Activated naive CD8-positive, alpha-beta T cell (primary cell): ENCODE measurements at regions not wholly inside any gene's neighbourhood (a gene's known extent, or its start where the extent isn't known, plus 50 kb on each side); places are given as distances from the start of the nearest gene placed in this dataset.
"Not testable (repeated sequence)": the region's sequence is repeated elsewhere in the genome, so short reads cannot be mapped to it uniquely, and the experiment has no call there.

Source experiments
- H3K27ac Mint-ChIP-seq: one replicate; pipeline ENCODE4 v1.8.0; 2021; ENCODE audit warnings: mixed read lengths
- H3K27me3 Mint-ChIP-seq: one replicate; pipeline ENCODE4 v1.8.0; 2021; ENCODE audit warnings: mixed read lengths
- H3K36me3 Mint-ChIP-seq: one replicate; pipeline ENCODE4 v1.8.0; 2021; ENCODE audit warnings: mixed read lengths
- H3K4me1 Mint-ChIP-seq: one replicate; pipeline ENCODE4 v1.8.0; 2021; ENCODE audit warnings: low read depth, mixed read lengths
- H3K4me3 Mint-ChIP-seq: one replicate; pipeline ENCODE4 v1.8.0; 2021; ENCODE audit warnings: mild to moderate bottlenecking, mixed read lengths
- H3K9me3 Mint-ChIP-seq: one replicate; pipeline ENCODE4 v1.8.0; 2021; ENCODE audit warnings: low read depth, mixed read lengths

- no peaks in the 10 kb centered on the region for H3K9me3 Mint-ChIP-seq
- H3K27ac Mint-ChIP-seq: no peak overlapping the region
- no peak overlapping the region for H3K4me3 Mint-ChIP-seq
Observed at GRCh38 chr5:111836426-111836825, 79.4 kb upstream of the NREP start.

GRCh38 chr5:111834926-111835599, 78.1 kb upstream of the NREP start:
- no peaks in the 10 kb centered on the region for H3K36me3 Mint-ChIP-seq
- no peak overlapping the region for H3K27ac Mint-ChIP-seq
- no peaks in the 10 kb centered on the region for H3K9me3 Mint-ChIP-seq
- peaks cover 1% of the 10 kb centered on the region for H3K27me3 Mint-ChIP-seq
- no peak overlapping the region for H3K4me3 Mint-ChIP-seq
- H3K4me1 Mint-ChIP-seq: no peaks in the 10 kb centered on the region

More at GRCh38 chr5:111836426-111836825, 79.4 kb upstream of the NREP start:
- Mint-ChIP-seq H3K4me1 (no peaks in the 10 kb centered on the region), H3K36me3 (no peaks in the 10 kb centered on the region), H3K27me3 (peaks cover 1% of the 10 kb centered on the region)

GRCh38 chr5:111830333-111830732, 73.3 kb upstream of the NREP start:
- H3K27me3 Mint-ChIP-seq: no peaks in the 10 kb centered on the region
- no peaks in the 10 kb centered on the region for H3K4me1 Mint-ChIP-seq
- H3K4me3 Mint-ChIP-seq: no peak overlapping the region
- H3K27ac Mint-ChIP-seq: no peak overlapping the region
- H3K9me3 Mint-ChIP-seq: no peaks in the 10 kb centered on the region
- no peaks in the 10 kb centered on the region for H3K36me3 Mint-ChIP-seq

DNA sequence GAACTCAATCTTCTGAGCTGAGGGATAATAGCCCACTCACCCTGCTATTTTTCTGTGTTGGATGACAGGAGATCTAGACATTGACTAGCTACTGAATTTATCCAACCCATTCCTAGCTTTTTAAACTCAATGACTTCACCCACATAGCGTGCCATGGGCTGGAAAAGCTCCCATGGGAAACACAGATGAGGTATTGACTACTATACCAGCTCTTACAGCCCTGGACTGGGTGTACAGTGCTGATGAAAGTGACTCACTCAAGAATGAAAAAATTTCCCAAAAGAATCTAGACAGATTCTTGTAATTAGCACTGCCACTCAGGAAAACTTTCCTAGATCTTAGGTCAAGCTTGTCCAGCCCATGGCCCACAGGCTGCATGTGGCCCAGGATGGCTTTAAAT, 72.7 kb upstream of the NREP start:
- no peak overlapping the region for H3K27ac Mint-ChIP-seq
- no peaks in the 10 kb centered on the region for H3K27me3 Mint-ChIP-seq
- no peaks in the 10 kb centered on the region for H3K4me1 Mint-ChIP-seq
- H3K4me3 Mint-ChIP-seq: no peak overlapping the region
- H3K36me3 Mint-ChIP-seq: no peaks in the 10 kb centered on the region
- H3K9me3 Mint-ChIP-seq: no peaks in the 10 kb centered on the region

GRCh38 chr5:111826064-111826463, 69.1 kb upstream of the NREP start:
- no peaks in the 10 kb centered on the region for H3K27me3 Mint-ChIP-seq
- H3K36me3 Mint-ChIP-seq: no peaks in the 10 kb centered on the region
- no peak overlapping the region for H3K4me3 Mint-ChIP-seq
- no peaks in the 10 kb centered on the region for H3K9me3 Mint-ChIP-seq
- no peak overlapping the region for H3K27ac Mint-ChIP-seq
- H3K4me1 Mint-ChIP-seq: no peaks in the 10 kb centered on the region

- H3K4me1 Mint-ChIP-seq: no peaks in the 10 kb centered on the region
- no peak overlapping the region for H3K4me3 Mint-ChIP-seq
- H3K9me3 Mint-ChIP-seq: peaks cover 9% of the 10 kb centered on the region
- no peak overlapping the region for H3K27ac Mint-ChIP-seq
- no peaks in the 10 kb centered on the region for H3K36me3 Mint-ChIP-seq
- H3K27me3 Mint-ChIP-seq: no peaks in the 10 kb centered on the region
Observed at GRCh38 chr5:111820072-111820471, 63.1 kb upstream of the NREP start.

DNA sequence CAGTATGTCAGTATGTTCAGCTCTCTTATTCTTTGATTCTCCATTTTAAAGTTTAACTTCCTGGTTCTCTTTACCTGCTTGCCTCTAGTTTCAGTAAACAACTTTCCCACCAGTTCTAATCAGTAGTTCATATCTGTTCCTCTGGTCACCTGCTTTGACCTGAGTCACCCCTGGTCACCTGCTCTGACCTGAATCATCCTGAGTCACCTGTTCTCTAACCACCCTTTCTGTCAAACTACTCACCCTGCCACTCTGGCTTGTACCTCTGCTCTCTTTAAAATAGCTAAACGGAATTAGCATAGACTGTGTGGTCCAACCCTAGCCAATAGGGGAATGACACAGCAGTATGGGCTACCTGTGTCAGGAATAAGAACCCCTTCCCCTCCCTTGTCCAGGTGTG, 62.0 kb upstream of the NREP start:
- not testable (repeated sequence) for H3K27ac Mint-ChIP-seq, H3K4me1 Mint-ChIP-seq, H3K36me3 Mint-ChIP-seq, H3K4me3 Mint-ChIP-seq, H3K27me3 Mint-ChIP-seq, H3K9me3 Mint-ChIP-seq

GRCh38 chr5:111813537-111813936, 56.5 kb upstream of the NREP start:
- Mint-ChIP-seq H3K36me3 (no peaks in the 10 kb centered on the region), H3K4me3 (no peak overlapping the region), H3K4me1 (no peaks in the 10 kb centered on the region), H3K27me3 (peaks cover 3% of the 10 kb centered on the region), H3K9me3 (no peaks in the 10 kb centered on the region), H3K27ac (no peak overlapping the region)

- H3K27me3 Mint-ChIP-seq: peaks cover 3% of the 10 kb centered on the region
- H3K4me1 Mint-ChIP-seq: no peaks in the 10 kb centered on the region
- no peak overlapping the region for H3K4me3 Mint-ChIP-seq
- H3K27ac Mint-ChIP-seq: no peak overlapping the region
- no peaks in the 10 kb centered on the region for H3K36me3 Mint-ChIP-seq
- no peaks in the 10 kb centered on the region for H3K9me3 Mint-ChIP-seq
Observed at GRCh38 chr5:111810112-111810511, 53.1 kb upstream of the NREP start.
